ENCODE measurements at regions not wholly inside any gene's neighbourhood (a gene's known extent, or its start where the extent isn't known, plus 50 kb on each side); places are given as distances from the start of the nearest gene placed in this dataset.
"Not testable (repeated sequence)": the region's sequence is repeated elsewhere in the genome, so short reads cannot be mapped to it uniquely, and the experiment has no call there.

DNA sequence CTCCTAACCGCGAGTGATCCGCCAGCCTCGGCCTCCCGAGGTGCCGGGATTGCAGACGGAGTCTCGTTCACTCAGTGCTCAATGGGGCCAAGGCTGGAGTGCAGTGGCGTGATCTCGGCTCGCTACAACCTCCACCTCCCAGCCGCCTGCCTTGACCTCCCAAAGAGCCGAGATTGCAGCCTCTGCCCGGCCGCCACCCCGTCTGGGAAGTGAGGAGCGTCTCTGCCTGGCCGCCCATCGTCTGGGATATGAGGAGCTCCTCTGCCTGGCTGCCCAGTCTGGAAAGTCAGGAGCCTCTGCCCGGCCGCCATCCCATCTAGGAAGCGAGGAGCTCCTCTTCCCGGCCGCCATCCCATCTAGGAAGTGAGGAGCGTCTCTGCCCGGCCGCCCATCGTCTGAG is 58.8 kb upstream of the ANKRD30BL start:
- not testable (repeated sequence) for H3K27me3 ChIP-seq (ENCODE audit: control insufficient read depth, insufficient read depth, low read length); H3K4me3 ChIP-seq (ENCODE audit: low read length); H3K36me3 ChIP-seq (ENCODE audit: control insufficient read depth, insufficient read depth, low read length); H3K9me3 ChIP-seq (ENCODE audit: control insufficient read depth, low read length); H3K4me1 ChIP-seq (ENCODE audit: control insufficient read depth, insufficient read depth, low read length); H3K9ac ChIP-seq (ENCODE audit: low read length)

DNA sequence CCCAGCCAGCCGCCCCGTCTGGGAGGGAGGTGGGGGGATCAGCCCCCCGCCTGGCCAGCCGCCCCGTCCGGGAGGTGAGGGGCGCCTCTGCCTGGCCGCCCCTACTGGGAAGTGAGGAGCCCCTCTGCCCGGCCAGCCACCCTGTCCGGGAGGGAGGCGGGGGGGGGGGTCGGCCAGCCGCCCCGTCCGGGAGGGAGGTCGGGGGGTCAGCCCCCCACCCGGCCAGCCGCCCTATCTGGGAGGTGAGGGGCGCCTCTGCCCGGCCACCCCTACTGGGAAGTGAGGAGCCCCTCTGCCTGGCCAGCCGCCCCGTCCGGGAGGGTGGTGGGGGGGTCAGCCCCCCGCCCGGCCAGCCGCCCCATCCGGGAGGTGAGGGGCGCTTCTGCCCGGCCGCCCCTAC is 60.1 kb upstream of the ANKRD30BL start:
- H3K27me3 ChIP-seq (ENCODE audit: control insufficient read depth, insufficient read depth, low read length); H3K9me3 ChIP-seq (ENCODE audit: control insufficient read depth, low read length); H3K9ac ChIP-seq (ENCODE audit: low read length); H3K36me3 ChIP-seq (ENCODE audit: control insufficient read depth, insufficient read depth, low read length); H3K4me1 ChIP-seq (ENCODE audit: control insufficient read depth, insufficient read depth, low read length); H3K4me3 ChIP-seq (ENCODE audit: low read length): not testable (repeated sequence)

DNA sequence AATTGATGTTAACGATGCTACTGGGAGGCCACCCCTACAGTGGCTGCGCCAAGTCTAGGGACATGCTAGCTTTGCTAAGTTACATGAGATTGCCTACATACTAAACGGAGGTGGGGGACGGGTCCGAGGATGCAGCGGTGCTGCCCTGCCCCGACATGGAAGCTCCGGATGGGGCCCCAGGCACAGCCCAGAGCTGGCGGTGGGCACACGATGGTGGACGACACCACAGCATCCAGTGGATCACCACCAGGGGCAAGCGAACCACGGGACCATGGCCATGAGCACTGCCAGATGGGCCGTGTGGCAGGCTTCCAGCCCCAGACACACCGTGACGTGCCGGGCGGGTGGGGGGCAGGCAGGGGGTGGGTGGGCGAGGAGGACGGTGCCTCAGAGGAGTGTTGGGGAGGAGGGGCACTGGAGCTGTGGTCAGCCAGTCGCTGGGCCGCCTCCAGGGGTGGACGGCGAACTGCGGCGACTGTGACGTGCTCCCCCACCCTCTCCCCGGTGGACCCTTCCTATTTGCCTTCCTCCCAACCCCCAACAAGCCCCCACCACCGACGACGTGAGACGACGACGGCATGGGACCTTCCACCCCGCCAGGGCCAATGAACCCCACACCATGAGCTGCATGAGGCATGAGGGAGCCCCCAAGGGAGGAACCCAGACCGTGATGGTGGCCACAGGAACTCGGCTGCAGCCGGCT is 90.6 kb upstream of the ANKRD30BL start:
- Histone ChIP-seq H3K27me3 (ENCODE audit: control insufficient read depth, insufficient read depth, low read length) (peaks cover 9% of the 10 kb centered on the region), H3K4me1 (ENCODE audit: control insufficient read depth, insufficient read depth, low read length) (no peaks in the 10 kb centered on the region), H3K9me3 (ENCODE audit: control insufficient read depth, low read length) (no peaks in the 10 kb centered on the region), H3K9ac (ENCODE audit: low read length) (no peak overlapping the region), H3K36me3 (ENCODE audit: control insufficient read depth, insufficient read depth, low read length) (no peaks in the 10 kb centered on the region), H3K4me3 (ENCODE audit: low read length) (no peak overlapping the region)

DNA sequence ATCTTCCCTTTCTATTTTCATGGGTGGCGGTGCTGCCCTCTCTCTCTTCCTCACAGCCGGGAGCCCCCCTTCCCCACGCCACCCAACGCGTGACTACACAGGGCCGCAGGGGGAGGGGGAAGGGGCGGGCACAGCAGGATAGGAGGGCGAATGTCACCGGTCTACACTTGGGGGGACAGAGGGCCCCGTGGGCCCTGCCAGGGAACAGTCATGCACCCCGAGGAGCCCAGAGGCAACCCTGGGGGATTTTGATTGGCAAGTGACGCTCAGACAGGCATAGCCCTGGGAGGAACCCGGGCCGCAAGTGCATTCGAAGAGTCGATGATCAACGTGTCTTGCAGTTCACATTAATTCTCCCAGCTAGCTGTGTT is 91.1 kb upstream of the ANKRD30BL start:
- no peaks in the 10 kb centered on the region for H3K4me1 ChIP-seq (ENCODE audit: control insufficient read depth, insufficient read depth, low read length)
- peaks cover 14% of the 10 kb centered on the region for H3K27me3 ChIP-seq (ENCODE audit: control insufficient read depth, insufficient read depth, low read length)
- no peaks in the 10 kb centered on the region for H3K9me3 ChIP-seq (ENCODE audit: control insufficient read depth, low read length)
- no peaks in the 10 kb centered on the region for H3K36me3 ChIP-seq (ENCODE audit: control insufficient read depth, insufficient read depth, low read length)
- H3K9ac ChIP-seq (ENCODE audit: low read length), result no peak overlapping the region
- no peak overlapping the region for H3K4me3 ChIP-seq (ENCODE audit: low read length)

DNA sequence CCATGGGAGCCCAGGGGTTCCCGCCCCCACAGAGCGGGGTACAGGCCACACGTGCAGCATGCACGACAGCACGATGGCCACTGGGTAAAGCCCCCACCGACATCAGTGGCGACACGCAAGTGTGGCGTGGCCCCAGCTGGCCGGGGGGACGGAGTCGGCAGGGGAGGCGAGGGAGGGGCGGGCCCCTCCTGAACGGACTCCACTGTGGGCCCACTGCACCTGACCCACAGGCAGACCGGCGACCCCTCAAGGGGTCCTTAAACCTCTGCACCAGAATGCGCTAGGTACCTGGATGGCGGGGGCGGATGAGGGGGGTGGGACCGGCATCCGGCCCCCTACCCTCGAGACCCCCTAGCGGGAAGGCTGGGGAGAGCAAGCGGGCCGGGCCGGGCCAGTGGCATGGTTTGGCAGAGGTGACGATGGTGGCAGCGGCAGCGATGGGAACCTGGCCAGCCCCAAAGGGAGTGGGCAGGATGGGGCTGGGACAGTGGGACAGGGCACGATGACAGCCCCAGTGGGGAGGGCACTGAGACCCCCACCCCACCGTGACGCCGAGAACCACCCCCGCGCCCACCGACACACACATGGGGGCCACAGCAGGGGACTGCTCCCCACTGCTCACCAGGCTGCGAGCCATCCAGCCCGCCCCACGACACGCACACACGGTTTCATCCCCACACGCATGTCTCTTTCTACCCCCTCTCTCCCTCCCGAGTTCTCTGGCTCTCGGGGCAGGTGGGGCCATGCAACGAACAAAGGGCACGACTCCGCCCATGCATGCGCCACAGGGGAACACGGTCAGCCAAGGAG is 91.9 kb upstream of the ANKRD30BL start:
- H3K4me3 ChIP-seq (ENCODE audit: low read length), result no peak overlapping the region
- H3K36me3 ChIP-seq (ENCODE audit: control insufficient read depth, insufficient read depth, low read length), result no peaks in the 10 kb centered on the region
- H3K27me3 ChIP-seq (ENCODE audit: control insufficient read depth, insufficient read depth, low read length), result peaks cover 17% of the 10 kb centered on the region
- no peak overlapping the region for H3K9ac ChIP-seq (ENCODE audit: low read length)
- no peaks in the 10 kb centered on the region for H3K9me3 ChIP-seq (ENCODE audit: control insufficient read depth, low read length)
- H3K4me1 ChIP-seq (ENCODE audit: control insufficient read depth, insufficient read depth, low read length), result no peaks in the 10 kb centered on the region

DNA sequence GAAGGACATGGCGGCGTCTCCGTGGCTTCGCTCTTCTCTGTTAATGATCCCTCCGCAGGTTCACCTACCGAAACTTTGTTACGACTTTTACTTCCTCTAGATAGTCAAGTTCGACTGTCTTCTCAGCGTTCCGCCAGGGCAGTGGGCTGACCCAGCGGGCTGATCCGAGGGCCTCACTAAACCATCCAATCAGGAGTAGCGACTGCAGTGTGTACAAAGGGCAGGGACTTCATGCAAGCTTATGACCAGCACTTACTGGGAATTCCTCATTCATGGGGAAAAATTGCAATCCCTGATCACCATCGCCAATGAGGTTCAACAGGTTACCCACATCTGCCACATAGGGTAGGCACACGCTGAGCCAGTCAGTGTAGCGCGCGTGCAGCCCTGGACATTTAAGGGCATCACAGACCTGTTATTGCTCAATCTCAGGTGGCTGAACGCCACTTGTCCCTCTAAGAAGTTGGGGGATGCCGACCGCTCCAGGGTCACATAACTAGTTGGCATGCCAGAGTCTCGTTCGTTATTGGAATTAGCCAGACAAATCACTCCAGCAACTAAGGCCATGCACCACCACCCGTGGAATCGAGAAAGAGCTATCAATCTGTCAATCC is 92.7 kb upstream of the ANKRD30BL start:
- not testable (repeated sequence) for H3K9me3 ChIP-seq (ENCODE audit: control insufficient read depth, low read length); H3K4me1 ChIP-seq (ENCODE audit: control insufficient read depth, insufficient read depth, low read length); H3K9ac ChIP-seq (ENCODE audit: low read length); H3K36me3 ChIP-seq (ENCODE audit: control insufficient read depth, insufficient read depth, low read length); H3K4me3 ChIP-seq (ENCODE audit: low read length)
- peaks cover 17% of the 10 kb centered on the region for H3K27me3 ChIP-seq (ENCODE audit: control insufficient read depth, insufficient read depth, low read length)

DNA sequence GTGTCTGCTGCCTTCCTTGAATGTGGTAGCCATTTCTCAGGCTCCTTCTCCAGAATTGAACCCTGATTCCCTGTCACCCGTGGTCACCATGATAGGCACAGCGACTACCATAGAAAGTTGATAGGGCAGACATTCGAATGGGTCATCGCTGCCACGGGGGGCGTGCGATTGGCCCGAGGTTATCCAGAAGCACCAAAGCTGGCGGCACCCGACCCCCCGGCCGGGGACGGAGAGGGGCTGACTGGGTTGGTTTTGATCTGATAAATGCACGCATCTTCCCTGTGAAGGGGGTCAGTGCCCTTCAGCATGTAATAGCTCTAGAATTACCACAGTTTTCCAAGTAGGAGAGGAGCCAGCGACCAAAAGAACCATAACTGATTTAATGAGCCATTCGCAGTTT is 94.0 kb upstream of the ANKRD30BL start:
- H3K9ac ChIP-seq (ENCODE audit: low read length), result no peak overlapping the region
- H3K9me3 ChIP-seq (ENCODE audit: control insufficient read depth, low read length), result no peaks in the 10 kb centered on the region
- H3K27me3 ChIP-seq (ENCODE audit: control insufficient read depth, insufficient read depth, low read length), result peaks cover 17% of the 10 kb centered on the region
- H3K36me3 ChIP-seq (ENCODE audit: control insufficient read depth, insufficient read depth, low read length), result no peaks in the 10 kb centered on the region
- no peaks in the 10 kb centered on the region for H3K4me1 ChIP-seq (ENCODE audit: control insufficient read depth, insufficient read depth, low read length)
- H3K4me3 ChIP-seq (ENCODE audit: low read length), result no peak overlapping the region

DNA sequence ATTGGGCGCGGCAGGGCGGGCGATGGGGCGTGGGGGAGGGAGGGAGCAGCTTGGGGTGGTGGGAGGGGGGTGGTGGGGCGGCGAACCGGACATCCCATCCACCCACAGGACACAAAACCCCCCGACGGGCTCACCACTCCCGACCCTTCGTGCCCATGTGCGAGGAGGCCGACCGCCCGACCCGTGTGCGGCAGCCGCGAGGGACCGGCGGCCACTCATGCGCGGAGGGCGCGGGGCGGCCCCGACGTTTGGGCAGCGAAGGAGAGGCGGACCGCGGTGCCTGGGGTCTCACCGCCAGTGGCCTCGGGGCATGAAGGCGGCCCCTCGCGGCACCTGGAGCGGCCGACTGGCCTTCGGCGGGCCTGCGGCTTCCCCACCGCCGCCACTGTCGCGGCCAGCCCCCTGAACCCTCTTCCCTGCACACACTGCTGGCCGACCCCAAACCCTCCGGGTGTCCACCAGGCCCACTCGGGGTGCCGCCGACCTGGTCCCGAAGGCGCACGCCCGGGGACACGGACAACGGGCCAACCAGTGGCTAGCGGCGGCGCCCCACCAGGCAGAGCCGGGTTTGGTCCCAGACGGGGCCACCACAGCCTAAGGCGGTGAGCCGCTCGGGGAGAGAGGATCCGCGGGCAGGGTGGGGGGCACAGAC is 94.6 kb upstream of the ANKRD30BL start:
- Histone ChIP-seq H3K27me3 (ENCODE audit: control insufficient read depth, insufficient read depth, low read length) (peaks cover 17% of the 10 kb centered on the region), H3K9ac (ENCODE audit: low read length) (no peak overlapping the region), H3K4me1 (ENCODE audit: control insufficient read depth, insufficient read depth, low read length) (no peaks in the 10 kb centered on the region), H3K36me3 (ENCODE audit: control insufficient read depth, insufficient read depth, low read length) (no peaks in the 10 kb centered on the region), H3K9me3 (ENCODE audit: control insufficient read depth, low read length) (no peaks in the 10 kb centered on the region), H3K4me3 (ENCODE audit: low read length) (no peak overlapping the region)

DNA sequence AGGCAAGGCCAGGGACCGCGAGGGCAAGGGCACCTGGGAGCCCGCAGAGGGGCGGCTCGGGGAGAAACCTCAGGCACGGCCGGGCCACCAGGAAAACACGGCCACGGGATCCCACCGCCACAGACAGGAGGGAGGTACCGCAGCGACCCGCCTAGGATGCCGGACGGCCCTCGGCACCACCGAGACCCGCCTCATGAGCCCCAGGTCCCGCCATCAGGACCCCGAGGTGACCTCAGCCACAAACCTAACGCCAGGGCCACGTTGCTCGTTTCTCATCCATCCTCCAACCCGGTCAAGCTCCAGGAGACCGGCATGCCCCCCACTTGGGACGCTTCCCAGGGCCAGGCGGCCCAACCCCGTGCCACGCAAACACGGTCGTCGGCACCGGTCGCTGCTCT is 95.2 kb upstream of the ANKRD30BL start:
- H3K9ac ChIP-seq (ENCODE audit: low read length); H3K4me3 ChIP-seq (ENCODE audit: low read length); H3K9me3 ChIP-seq (ENCODE audit: control insufficient read depth, low read length); H3K4me1 ChIP-seq (ENCODE audit: control insufficient read depth, insufficient read depth, low read length); H3K36me3 ChIP-seq (ENCODE audit: control insufficient read depth, insufficient read depth, low read length): not testable (repeated sequence)
- H3K27me3 ChIP-seq (ENCODE audit: control insufficient read depth, insufficient read depth, low read length), result peaks cover 17% of the 10 kb centered on the region

DNA sequence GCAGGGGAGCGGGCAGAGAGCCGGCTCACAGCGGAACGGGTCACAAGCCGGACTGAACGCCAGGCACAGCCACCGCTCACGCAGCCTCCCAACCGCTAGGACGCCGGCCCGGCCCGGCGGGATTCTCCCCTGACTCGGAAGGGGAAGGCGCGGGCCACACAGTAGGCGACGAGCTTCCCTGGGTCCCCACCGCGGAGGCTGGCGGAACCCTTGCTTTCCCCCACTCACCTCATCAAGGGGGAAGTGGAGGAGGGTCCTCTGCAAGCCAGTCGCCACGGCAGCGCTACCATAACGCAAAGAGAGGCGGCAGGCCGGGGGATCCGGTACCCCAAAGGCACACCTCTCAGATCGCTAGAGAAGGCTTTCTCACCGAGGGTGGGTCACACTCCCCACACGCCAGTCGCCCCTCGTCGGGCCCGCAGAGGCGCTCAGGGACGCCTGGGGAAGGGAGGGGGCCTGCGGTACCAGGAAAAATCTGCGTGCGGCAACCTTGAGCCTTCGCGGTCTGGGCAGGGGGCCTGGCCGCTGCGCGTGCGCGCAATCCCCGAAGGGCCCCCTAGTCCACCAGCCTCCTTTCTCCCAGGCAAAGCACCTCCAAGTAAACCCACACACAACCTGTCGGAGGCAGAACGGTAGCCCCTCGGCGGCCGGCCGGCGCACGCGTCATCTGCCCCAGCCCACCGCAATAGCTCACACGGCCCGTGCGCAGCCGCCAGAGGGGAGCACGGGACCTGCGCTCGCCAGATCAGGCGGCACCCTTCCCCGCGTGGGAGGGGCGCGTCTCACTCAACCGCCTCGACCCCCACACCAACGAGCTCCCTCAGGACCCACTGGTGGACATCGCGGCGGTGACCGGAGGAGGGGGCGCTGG is 95.8 kb upstream of the ANKRD30BL start:
- not testable (repeated sequence) for H3K36me3 ChIP-seq (ENCODE audit: control insufficient read depth, insufficient read depth, low read length); H3K4me3 ChIP-seq (ENCODE audit: low read length); H3K4me1 ChIP-seq (ENCODE audit: control insufficient read depth, insufficient read depth, low read length); H3K9ac ChIP-seq (ENCODE audit: low read length); H3K9me3 ChIP-seq (ENCODE audit: control insufficient read depth, low read length)
- peaks cover 17% of the 10 kb centered on the region for H3K27me3 ChIP-seq (ENCODE audit: control insufficient read depth, insufficient read depth, low read length)

DNA sequence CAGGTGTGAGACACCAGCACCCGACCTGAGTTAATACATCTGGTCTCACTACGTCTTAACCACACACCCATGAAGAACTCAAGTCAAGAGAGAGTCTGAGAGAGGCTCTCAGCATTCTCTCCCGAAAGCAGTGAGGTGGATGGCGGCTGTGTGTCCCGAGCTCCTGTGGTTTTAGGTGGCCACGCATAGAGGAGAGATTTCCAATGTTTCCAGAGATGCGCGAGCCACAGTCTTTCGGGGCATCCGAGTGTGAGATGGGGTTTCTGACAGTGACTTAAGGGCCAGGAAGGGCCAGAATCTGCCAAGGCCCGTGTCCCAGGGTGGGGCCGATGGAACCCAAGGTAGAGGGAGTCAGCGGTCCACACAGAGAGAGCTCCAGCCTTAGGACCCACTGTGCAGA is 97.5 kb upstream of the ANKRD30BL start:
- not testable (repeated sequence) for H3K36me3 ChIP-seq (ENCODE audit: control insufficient read depth, insufficient read depth, low read length); H3K9ac ChIP-seq (ENCODE audit: low read length); H3K9me3 ChIP-seq (ENCODE audit: control insufficient read depth, low read length); H3K4me1 ChIP-seq (ENCODE audit: control insufficient read depth, insufficient read depth, low read length); H3K4me3 ChIP-seq (ENCODE audit: low read length)
- H3K27me3 ChIP-seq (ENCODE audit: control insufficient read depth, insufficient read depth, low read length), result peaks cover 17% of the 10 kb centered on the region
